ENCODE measurements at regions not wholly inside any gene's neighbourhood (a gene's known extent, or its start where the extent isn't known, plus 50 kb on each side); places are given as distances from the start of the nearest gene placed in this dataset.
"Not testable (repeated sequence)": the region's sequence is repeated elsewhere in the genome, so short reads cannot be mapped to it uniquely, and the experiment has no call there.

DNA sequence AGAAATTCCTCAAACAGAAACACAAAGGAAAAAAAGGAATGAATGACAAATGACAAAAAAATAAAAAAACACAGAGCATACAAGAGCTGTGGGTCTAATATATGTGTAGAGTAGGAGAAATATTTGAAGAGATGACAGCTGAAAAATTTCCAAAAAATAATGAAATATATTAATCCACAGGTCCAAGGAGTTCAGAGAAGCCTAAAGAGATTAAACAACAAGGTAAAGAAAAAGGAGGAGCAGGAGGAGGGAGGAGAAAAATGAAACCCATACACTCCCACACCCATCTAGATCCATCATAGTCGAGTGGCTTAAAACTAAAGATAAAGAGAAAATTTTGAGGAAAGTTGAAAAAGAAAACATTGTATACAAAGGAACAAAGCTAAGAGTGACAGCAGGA is 182.4 kb upstream of the MAP3K1 start:
- 31 to 60% methylated on average over 1 of the region's 1 CpG for WGBS, 2 donors
- peaks cover 17% of the 10 kb centered on the region for H3K4me1 ChIP-seq
- H3K4me3 ChIP-seq = no peak overlapping the region
- TF ChIP-seq, protein P1, sequence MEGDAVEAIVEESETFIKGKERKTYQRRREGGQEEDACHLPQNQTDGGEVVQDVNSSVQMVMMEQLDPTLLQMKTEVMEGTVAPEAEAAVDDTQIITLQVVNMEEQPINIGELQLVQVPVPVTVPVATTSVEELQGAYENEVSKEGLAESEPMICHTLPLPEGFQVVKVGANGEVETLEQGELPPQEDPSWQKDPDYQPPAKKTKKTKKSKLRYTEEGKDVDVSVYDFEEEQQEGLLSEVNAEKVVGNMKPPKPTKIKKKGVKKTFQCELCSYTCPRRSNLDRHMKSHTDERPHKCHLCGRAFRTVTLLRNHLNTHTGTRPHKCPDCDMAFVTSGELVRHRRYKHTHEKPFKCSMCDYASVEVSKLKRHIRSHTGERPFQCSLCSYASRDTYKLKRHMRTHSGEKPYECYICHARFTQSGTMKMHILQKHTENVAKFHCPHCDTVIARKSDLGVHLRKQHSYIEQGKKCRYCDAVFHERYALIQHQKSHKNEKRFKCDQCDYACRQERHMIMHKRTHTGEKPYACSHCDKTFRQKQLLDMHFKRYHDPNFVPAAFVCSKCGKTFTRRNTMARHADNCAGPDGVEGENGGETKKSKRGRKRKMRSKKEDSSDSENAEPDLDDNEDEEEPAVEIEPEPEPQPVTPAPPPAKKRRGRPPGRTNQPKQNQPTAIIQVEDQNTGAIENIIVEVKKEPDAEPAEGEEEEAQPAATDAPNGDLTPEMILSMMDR (IDR thresholded peaks at IDR 0.05) = no peak
- TF ChIP-seq POLR2A (IDR thresholded peaks at IDR 0.05) = no peak
- H3K27ac ChIP-seq = peak overlapping the region in 1 of 2 donors; percentile 50
- H3K9me3 ChIP-seq = no peaks in the 10 kb centered on the region
- no peaks in the 10 kb centered on the region for H3K36me3 ChIP-seq (ENCODE audit: low read depth, missing control alignments)
- no peak for DNase-seq
- intact Hi-C loops (cut with DNase I; ENCODE audit: low total_unique reads) = no loop called here
- H3K27me3 ChIP-seq = no peaks in the 10 kb centered on the region

DNA sequence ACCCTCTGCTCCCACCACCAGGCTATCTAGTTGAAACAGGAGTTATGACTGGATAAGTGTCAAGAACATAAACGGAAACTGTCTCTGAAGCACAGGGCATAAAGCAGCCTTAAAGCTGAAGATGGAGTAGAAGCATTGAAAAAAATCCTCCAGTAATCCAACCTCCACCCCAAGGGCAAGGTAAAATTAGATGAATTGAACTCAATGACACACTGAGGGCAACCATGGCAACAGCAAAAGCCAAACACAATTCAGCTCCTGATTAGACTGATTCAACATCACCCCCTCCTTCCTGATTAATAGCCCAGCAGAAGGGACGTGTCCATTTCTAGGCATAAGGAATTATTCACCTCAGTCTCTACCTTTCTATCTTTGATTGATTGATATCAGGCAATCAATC is 183.2 kb upstream of the MAP3K1 start:
- intact Hi-C loops (cut with DNase I; ENCODE audit: low total_unique reads) = no loop called here
- 48 to 77% methylated on average over 2 of the region's 2 CpGs for WGBS, 2 donors
- Histone ChIP-seq H3K4me1 (peaks cover 11% of the 10 kb centered on the region), H3K36me3 (ENCODE audit: low read depth, missing control alignments) (no peaks in the 10 kb centered on the region), H3K27ac (peak overlapping the region in 1 of 2 donors; percentile 50), H3K9me3 (no peaks in the 10 kb centered on the region), H3K4me3 (no peak overlapping the region), H3K27me3 (no peaks in the 10 kb centered on the region)
- no peak for DNase-seq
- TF ChIP-seq POLR2A (IDR thresholded peaks at IDR 0.05) = no peak
- TF ChIP-seq, protein P1 (IDR thresholded peaks at IDR 0.05) = no peak

DNA sequence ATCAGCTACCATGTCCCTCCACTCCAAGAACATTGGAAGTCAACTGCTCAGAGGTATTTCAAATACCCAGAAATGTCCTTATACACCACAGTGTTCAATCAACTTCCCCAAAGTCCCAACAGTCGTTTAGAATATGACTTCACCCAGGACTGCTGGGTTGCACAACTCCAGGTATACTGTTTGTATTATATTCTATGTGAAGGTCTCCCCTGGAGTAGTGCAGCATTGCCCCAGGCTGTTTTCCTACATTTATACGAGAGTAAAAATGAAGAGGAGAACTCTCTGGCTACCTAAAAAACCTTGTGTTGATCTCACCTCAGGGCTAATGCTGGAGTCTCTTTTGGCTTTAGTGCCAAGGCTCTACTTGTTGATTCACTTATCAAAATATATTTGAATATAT is 183.6 kb upstream of the MAP3K1 start:
- WGBS, 2 donors = 61 to 77% methylated on average over 2 of the region's 2 CpGs
- H3K27me3 ChIP-seq = no peaks in the 10 kb centered on the region
- intact Hi-C loops (cut with DNase I; ENCODE audit: low total_unique reads) = no loop called here
- H3K27ac ChIP-seq = no peak overlapping the region
- H3K36me3 ChIP-seq (ENCODE audit: low read depth, missing control alignments) = no peaks in the 10 kb centered on the region
- H3K4me3 ChIP-seq = no peak overlapping the region
- no peak for DNase-seq
- no peaks in the 10 kb centered on the region for H3K9me3 ChIP-seq
- peaks cover 10% of the 10 kb centered on the region for H3K4me1 ChIP-seq
- TF ChIP-seq, protein P1 (IDR thresholded peaks at IDR 0.05) = no peak
- no peak for TF ChIP-seq POLR2A (IDR thresholded peaks at IDR 0.05)

DNA sequence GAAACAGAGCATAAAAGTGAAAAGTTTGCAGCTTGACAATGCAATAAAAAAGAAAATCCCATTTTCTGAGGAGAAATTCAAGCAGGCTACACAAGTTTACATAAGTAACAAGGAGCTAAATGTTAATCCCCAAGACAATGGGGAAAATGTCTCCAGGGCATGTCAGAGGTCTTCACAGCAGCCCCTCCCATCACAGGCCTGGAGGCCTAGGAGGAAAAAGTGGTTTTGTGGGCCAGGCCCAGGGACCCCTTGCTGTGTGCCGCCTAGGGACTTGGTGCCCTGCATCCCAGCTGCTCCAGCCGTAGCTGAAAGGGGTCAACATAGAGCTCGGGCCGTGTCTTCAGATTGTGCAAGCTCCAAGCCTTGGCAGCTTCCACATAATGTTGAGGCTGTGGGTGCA is 186.7 kb upstream of the MAP3K1 start:
- intact Hi-C loops (cut with DNase I; ENCODE audit: low total_unique reads) = not testable (repeated sequence)
- WGBS, 2 donors = 95 to 100% methylated on average over 4 of the region's 4 CpGs

DNA sequence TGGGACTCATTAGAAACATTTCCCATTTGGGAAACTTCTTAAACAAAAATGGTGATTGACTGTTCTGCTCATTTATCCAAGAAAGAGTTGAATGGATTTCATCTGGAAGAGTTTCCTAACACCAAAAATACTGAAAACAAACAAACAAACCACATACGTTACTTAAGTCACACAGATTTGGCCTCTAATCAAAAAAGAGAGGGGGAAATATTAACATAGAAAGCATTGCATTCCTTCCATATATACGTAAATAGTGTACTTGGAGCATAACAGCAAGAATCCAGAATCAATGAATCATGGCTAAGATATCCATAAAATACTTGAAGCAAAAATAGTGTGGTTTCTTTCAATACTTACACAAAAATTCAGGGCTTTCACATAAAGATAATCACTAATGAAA is 189.8 kb upstream of the MAP3K1 start:
- no peak for TF ChIP-seq POLR2A (IDR thresholded peaks at IDR 0.05)
- TF ChIP-seq, protein P1 (IDR thresholded peaks at IDR 0.05) = no peak

More for the DNA sequence above, 186.7 kb upstream of the MAP3K1 start:
- DNase-seq; H3K36me3 ChIP-seq (ENCODE audit: low read depth, missing control alignments); H3K27ac ChIP-seq; H3K9me3 ChIP-seq; H3K4me3 ChIP-seq; H3K27me3 ChIP-seq; H3K4me1 ChIP-seq: not testable (repeated sequence)

More for the DNA sequence above, 189.8 kb upstream of the MAP3K1 start:
- WGBS, 2 donors = 80 to 81% methylated on average over 2 of the region's 2 CpGs
- Histone ChIP-seq H3K27me3 (no peaks in the 10 kb centered on the region), H3K36me3 (ENCODE audit: low read depth, missing control alignments) (no peaks in the 10 kb centered on the region), H3K4me3 (no peak overlapping the region), H3K9me3 (no peaks in the 10 kb centered on the region), H3K27ac (no peak overlapping the region), H3K4me1 (no peaks in the 10 kb centered on the region)
- intact Hi-C loops (cut with DNase I; ENCODE audit: low total_unique reads) = no loop called here
- DNase-seq = no peak

Measured in testis (tissue), 2 donors.